Skeletal muscle satellite cell (primary cell): ENCODE measurements at regions not wholly inside any gene's neighbourhood (a gene's known extent, or its start where the extent isn't known, plus 50 kb on each side); places are given as distances from the start of the nearest gene placed in this dataset.

ENCODE experiments used
- H3K27me3 ChIP-seq: 2 replicates; pipeline ENCODE4 v1.7.0; 2013; ENCODE audit warnings: low read length; ENCODE audit not compliant: control insufficient read depth, insufficient read depth
- H3K36me3 ChIP-seq: 2 replicates; pipeline ENCODE4 v1.7.0; 2013; ENCODE audit warnings: mild to moderate bottlenecking, control low read depth, low read length; ENCODE audit not compliant: insufficient read depth
- H3K4me1 ChIP-seq: 2 replicates; pipeline ENCODE4 v1.7.0; 2013; ENCODE audit warnings: low read length; ENCODE audit not compliant: control insufficient read depth, insufficient read depth
- H3K4me2 ChIP-seq: 2 replicates; pipeline ENCODE4 v1.7.0; 2013; ENCODE audit warnings: mild to moderate bottlenecking, low read length
- H3K4me3 ChIP-seq: 2 replicates; pipeline ENCODE4 v1.7.0; 2013; ENCODE audit warnings: low read length
- H3K9ac ChIP-seq: 2 replicates; pipeline ENCODE4 v1.7.0; 2013; ENCODE audit warnings: mild to moderate bottlenecking, low read depth, low read length, moderate library complexity
- H3K9me3 ChIP-seq: replicated peaks from 2 replicates; pipeline ENCODE4 v1.7.0; 2013; ENCODE audit warnings: mild to moderate bottlenecking, control low read depth, low read length

DNA sequence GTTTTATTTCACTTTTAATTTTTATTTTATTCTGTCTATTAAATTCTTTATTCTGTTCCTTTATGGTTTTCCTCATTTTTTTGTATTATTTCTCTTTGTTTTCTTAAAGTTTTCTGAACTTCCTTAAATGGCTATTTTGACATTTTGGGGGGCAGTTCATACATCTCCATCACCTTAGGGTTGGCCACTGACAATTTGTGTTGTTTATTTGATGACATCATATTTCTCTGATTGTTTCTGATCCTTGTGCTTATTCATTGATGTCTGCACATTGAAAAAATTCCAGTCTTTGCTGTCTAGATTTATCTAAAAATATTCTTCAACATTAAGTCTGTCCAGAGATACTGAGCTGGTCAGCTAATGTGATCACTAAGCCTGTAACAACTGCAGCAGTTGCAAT, 379.5 kb upstream of the EYS start:
- no peaks in the 10 kb centered on the region for H3K36me3 ChIP-seq
- H3K27me3 ChIP-seq = no peaks in the 10 kb centered on the region
- no peak overlapping the region for H3K4me3 ChIP-seq
- H3K4me2 ChIP-seq = no peak overlapping the region
- H3K9me3 ChIP-seq = peaks cover 10% of the 10 kb centered on the region
- no peak overlapping the region for H3K9ac ChIP-seq
- H3K4me1 ChIP-seq = no peaks in the 10 kb centered on the region

DNA sequence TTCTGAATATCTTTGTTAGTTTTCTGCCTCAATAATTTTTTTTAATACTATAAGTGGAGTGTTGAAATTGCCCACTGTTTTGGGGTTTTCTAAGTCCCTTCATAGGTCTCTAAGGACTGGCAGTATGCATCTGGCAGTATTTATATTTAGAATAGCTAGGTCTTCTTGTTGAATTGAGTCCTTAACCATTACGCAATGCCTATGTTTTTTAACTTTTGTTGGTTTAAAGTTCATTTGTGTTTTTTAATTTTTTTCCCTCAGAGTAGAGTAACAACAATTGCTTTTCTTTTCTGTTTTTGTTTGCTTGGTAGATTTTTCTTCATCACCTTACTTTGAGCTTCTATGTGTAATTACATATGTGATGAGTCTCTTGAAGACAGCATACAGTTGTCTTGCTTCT, 375.9 kb upstream of the EYS start:
- no peaks in the 10 kb centered on the region for H3K4me1 ChIP-seq
- H3K36me3 ChIP-seq = no peaks in the 10 kb centered on the region
- H3K9ac ChIP-seq = no peak overlapping the region
- no peak overlapping the region for H3K4me3 ChIP-seq
- H3K4me2 ChIP-seq = no peak overlapping the region
- H3K27me3 ChIP-seq = no peaks in the 10 kb centered on the region
- peaks cover 10% of the 10 kb centered on the region for H3K9me3 ChIP-seq

DNA sequence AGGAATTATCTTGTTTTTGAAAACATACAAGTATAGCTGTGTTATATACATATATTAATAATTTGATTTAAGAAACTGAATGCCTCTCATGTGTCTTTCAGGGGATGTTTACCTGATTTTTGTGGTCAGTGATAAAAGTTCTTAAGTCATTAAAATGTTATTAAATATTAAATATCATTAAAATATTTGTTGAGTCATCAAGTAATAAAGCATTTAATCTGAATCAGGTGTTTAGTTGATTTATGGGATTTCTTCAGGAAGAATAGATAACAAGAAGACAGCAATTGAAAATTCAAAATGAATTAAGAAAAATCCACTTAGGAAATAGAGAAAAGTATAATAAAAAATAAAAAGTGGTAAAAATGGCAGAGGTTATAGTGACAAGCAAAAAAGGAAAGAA, 361.9 kb upstream of the EYS start:
- Histone ChIP-seq H3K4me3 (no peak overlapping the region), H3K36me3 (no peaks in the 10 kb centered on the region), H3K9ac (no peak overlapping the region), H3K9me3 (no peaks in the 10 kb centered on the region), H3K4me1 (no peaks in the 10 kb centered on the region), H3K4me2 (no peak overlapping the region), H3K27me3 (no peaks in the 10 kb centered on the region)

DNA sequence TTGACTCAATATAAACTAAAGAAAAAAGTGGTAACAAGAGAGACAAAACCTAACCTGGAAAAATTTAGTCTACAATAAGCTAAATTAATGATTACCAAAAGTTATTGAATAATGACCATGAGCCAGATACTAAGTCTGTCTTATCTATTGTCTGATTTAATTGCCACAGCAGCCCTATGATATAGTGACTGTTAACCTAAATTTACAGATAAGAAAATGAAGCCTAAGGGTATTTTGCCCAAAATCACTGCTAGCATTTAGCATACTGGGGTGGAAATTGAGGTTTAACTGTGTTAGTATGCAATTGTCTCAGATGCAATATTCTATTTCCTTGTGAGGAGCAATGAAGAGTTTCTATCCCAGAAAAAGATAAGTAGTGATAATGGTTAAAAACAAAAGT, 361.0 kb upstream of the EYS start:
- H3K36me3 ChIP-seq = no peaks in the 10 kb centered on the region
- no peak overlapping the region for H3K9ac ChIP-seq
- no peak overlapping the region for H3K4me2 ChIP-seq
- no peaks in the 10 kb centered on the region for H3K27me3 ChIP-seq
- no peaks in the 10 kb centered on the region for H3K9me3 ChIP-seq
- no peaks in the 10 kb centered on the region for H3K4me1 ChIP-seq
- H3K4me3 ChIP-seq = no peak overlapping the region

DNA sequence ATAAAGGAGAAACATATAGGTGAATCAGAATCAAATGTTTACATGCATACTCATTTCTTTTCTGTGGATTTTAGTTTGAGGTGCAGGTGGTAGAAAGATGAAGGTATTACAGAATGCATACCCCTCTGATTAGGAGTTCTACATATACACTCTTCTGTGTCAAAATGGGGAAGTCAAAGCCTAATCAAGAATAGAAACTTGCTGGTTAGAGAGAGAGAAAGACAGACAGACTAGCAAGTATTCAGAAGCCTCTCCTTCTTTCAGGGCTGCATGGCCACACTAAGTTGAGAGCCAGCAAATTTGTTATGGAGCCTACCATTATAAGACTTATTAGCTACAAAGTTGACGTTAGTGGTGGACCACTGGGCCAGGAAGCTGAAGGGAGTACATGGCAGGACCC, 358.3 kb upstream of the EYS start:
- Histone ChIP-seq H3K4me2 (no peak overlapping the region), H3K9me3 (no peaks in the 10 kb centered on the region), H3K4me1 (no peaks in the 10 kb centered on the region), H3K36me3 (no peaks in the 10 kb centered on the region), H3K9ac (no peak overlapping the region), H3K4me3 (no peak overlapping the region), H3K27me3 (no peaks in the 10 kb centered on the region)

DNA sequence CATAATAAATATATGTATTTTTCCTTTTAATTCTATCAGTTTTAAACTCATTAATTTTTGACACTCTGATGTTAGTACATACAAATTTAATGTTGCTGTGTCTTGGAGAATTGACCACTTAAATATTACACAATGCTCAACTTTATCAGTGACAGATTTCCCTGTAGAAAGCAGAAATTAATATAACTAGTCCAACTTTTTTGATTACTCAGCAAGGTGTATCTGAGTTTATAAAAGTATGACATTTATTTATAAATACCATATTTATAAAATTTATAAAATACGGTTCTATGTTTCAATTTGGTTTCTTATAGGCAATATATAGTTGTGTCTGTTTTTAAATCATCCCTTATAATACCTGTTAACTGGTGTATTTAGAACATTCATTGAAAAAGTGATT, 350.0 kb upstream of the EYS start:
- Histone ChIP-seq H3K9me3 (no peaks in the 10 kb centered on the region), H3K36me3 (no peaks in the 10 kb centered on the region), H3K4me3 (no peak overlapping the region), H3K27me3 (no peaks in the 10 kb centered on the region), H3K4me2 (no peak overlapping the region), H3K4me1 (no peaks in the 10 kb centered on the region), H3K9ac (no peak overlapping the region)

DNA sequence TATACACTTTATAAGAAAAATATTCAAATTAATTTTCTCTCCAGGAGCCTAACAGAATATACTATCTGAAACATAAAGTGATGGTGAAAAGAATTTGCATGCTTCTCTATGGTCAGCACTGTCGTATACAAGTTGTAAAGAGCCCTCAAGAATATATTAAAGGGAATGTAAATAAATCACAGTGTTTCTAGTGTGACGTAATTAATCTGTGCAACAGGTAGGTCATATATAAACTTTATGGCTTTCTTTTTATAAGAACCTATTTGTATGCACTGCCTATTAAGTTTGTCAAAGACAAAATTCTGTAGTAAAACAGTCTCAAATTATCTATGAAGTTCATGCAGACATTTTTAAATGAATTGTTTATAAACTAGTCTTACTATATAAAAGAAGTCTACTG, 347.9 kb upstream of the EYS start:
- Histone ChIP-seq H3K4me1 (no peaks in the 10 kb centered on the region), H3K27me3 (no peaks in the 10 kb centered on the region), H3K36me3 (no peaks in the 10 kb centered on the region), H3K4me3 (no peak overlapping the region), H3K9ac (no peak overlapping the region), H3K9me3 (no peaks in the 10 kb centered on the region), H3K4me2 (no peak overlapping the region)

DNA sequence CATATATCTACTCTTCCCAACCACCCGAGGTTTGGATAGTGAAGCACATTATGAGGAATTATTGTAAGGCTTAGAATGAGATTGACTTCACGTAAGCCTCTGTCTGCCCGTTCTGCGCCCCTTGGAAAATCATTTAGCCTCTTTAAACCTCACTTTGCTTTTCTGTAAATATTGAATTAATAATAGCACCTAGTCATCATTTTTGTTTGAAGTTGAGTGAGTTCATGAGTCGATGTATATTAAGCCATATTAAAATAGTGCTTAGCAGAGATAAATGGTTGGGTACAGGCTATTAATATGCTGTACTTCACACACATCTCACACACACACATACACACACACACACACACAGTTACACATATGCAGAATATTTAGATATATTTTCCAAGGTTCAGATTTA, 344.8 kb upstream of the EYS start:
- H3K36me3 ChIP-seq = no peaks in the 10 kb centered on the region
- no peaks in the 10 kb centered on the region for H3K27me3 ChIP-seq
- no peak overlapping the region for H3K4me3 ChIP-seq
- H3K4me1 ChIP-seq = no peaks in the 10 kb centered on the region
- H3K9ac ChIP-seq = no peak overlapping the region
- peaks cover 4% of the 10 kb centered on the region for H3K9me3 ChIP-seq
- no peak overlapping the region for H3K4me2 ChIP-seq

DNA sequence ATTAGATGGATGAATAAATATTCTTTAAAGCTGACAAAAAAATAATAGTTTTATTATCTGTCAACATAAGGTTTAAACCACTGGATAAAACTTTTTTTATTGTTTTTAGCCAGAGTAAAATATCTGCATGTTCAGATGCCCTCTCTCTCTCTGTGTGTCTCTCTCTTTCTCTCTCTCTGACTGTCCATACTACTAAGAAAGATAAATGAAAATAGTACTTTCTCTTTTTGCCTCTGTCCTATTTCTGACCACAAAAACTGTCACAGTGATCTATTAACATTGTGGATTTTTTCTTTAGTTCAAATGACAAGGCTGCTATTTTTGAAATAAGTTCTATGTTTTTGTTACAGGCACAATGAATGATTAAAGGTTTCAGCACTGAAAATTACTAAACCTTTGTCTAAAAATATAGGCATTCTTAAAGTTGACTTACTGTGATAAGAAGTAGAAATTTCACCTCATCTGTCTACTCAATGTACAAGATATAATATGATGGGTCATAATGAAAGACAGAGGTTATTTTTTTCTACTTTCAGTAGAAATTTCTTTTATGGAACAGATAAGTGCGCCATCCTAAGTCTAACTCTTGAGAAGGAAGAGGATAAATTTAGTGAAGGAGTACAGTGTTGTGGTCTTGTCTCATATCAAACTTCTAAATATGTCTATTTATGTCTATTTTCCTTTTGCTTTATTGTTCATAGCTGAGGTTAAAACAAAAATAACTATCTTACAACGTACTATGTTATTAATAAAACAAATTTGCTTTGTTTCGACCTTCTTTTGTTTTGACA, 341.9 kb upstream of the EYS start:
- Histone ChIP-seq H3K9me3 (peaks cover 8% of the 10 kb centered on the region), H3K4me3 (no peak overlapping the region), H3K9ac (no peak overlapping the region), H3K36me3 (no peaks in the 10 kb centered on the region), H3K27me3 (no peaks in the 10 kb centered on the region), H3K4me2 (no peak overlapping the region), H3K4me1 (no peaks in the 10 kb centered on the region)

DNA sequence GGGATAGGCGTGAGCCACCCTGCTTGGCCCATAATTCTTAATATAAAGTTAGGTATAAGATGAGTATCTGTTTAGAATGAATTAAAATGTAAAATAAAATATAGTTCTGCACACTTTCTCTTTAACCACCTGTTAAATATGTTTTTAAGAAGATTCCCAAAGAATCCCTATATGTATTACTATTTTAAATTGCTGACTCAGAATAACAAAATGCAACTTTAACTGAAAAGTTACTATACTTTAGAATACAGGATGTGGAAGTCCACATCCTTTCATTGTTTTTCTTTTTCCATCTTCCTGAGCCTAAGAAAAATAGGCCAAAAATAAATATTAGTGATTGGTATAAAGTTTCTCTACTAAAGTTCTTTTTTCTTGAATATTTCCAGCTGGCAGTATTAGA, 325.6 kb upstream of the EYS start:
- Histone ChIP-seq H3K4me1 (no peaks in the 10 kb centered on the region), H3K4me3 (no peak overlapping the region), H3K9me3 (peaks cover 5% of the 10 kb centered on the region), H3K4me2 (no peak overlapping the region), H3K27me3 (no peaks in the 10 kb centered on the region), H3K9ac (no peak overlapping the region), H3K36me3 (no peaks in the 10 kb centered on the region)

DNA sequence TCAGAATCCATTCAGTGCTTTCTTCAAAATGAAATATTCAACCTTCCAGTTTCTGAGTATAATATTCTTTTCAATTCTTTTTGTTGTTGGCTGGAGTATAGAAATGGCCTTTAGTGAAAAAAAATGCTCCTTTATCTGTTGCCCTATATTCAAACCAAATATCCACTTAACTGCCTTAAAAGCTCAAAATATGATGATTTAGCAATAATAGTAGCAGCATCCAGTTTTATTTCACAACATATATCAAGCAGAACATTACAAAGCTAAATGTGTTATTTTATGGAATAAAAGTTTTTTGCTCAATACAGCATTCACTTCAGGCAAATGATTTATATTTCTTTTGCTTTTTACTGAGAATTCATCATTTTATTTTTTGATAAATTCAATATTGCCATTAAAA, 322.4 kb upstream of the EYS start:
- H3K9me3 ChIP-seq = peaks cover 5% of the 10 kb centered on the region
- H3K27me3 ChIP-seq = no peaks in the 10 kb centered on the region

DNA sequence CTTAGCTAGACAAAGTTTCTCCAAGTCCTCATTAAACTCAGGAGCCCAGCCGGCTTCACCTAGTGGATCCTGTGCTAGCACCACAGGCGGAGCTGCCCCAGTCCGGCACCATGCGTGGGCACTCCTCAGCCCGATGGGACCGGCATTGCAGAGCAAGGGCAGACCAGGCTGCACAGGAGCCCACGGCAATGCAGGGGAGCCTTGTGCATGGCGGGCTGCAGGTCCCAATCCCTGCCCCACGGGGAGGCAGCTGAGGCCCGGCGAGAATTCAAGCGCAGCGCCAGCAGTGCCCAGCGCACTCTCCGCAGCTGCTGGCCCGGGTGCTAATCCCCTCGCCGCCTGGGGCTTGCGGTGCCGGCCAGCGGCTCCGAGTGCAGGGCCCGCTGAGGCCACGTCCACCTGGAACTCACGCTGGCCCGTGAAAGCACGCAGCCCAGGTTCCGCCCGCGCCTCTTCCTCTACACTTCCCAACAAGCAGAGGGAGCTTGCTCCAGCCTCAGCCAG, 292.3 kb upstream of the EYS start:
- H3K4me2 ChIP-seq = no peak overlapping the region
- H3K9ac ChIP-seq = no peak overlapping the region
- H3K36me3 ChIP-seq = no peaks in the 10 kb centered on the region
- no peaks in the 10 kb centered on the region for H3K9me3 ChIP-seq
- H3K4me3 ChIP-seq = no peak overlapping the region
- H3K27me3 ChIP-seq = no peaks in the 10 kb centered on the region
- no peaks in the 10 kb centered on the region for H3K4me1 ChIP-seq

More for the DNA sequence above, 322.4 kb upstream of the EYS start:
- H3K4me1 ChIP-seq = no peaks in the 10 kb centered on the region
- H3K4me2 ChIP-seq = no peak overlapping the region
- no peak overlapping the region for H3K4me3 ChIP-seq
- no peak overlapping the region for H3K9ac ChIP-seq
- no peaks in the 10 kb centered on the region for H3K36me3 ChIP-seq
